BE2C (cell line): ENCODE measurements at regions not wholly inside any gene's neighbourhood (a gene's known extent, or its start where the extent isn't known, plus 50 kb on each side); places are given as distances from the start of the nearest gene placed in this dataset.

Source experiments
- DNase-seq: peaks from one replicate; pipeline ENCODE4 v3.0.0-alpha.2; 2020
- H3K27me3 ChIP-seq: fragments of 250-450 bp; sonication (Bioruptor Pico); 2 replicates; pipeline ENCODE4 v1.5.1; 2020; ENCODE audit warnings: mild to moderate bottlenecking
- H3K36me3 ChIP-seq: fragments of 250-450 bp; sonication (Bioruptor Pico); 2 replicates; pipeline ENCODE4 v1.5.1; 2020; ENCODE audit warnings: mild to moderate bottlenecking
- H3K4me1 ChIP-seq: fragments of 250-450 bp; sonication (Bioruptor Pico); 2 replicates; pipeline ENCODE4 v1.5.1; 2020
- H3K4me3 ChIP-seq: 2 replicates; pipeline ENCODE4 v1.5.1; 2011; ENCODE audit warnings: low read depth, low read length
- H3K9me3 ChIP-seq: fragments of 250-450 bp; sonication (Bioruptor Pico); 2 replicates; pipeline ENCODE4 v1.5.1; 2020
- CTCF ChIP-seq: IDR thresholded peaks from 2 replicates; pipeline ENCODE4 v1.5.1; 2012; ENCODE audit warnings: mild to moderate bottlenecking, low read depth, low read length

GRCh38 chr13:47832458-47832972 lies 168.6 kb downstream of the SUCLA2 start:
- no peak overlapping the region for H3K4me3 ChIP-seq
- H3K27me3 ChIP-seq = no peaks in the 10 kb centered on the region
- peaks cover 3% of the 10 kb centered on the region; the same call in 1 of the 2 replicates for H3K4me1 ChIP-seq
- no peak for DNase-seq
- 0 out of 2 replicates have a peak, but pooled peaks have one; percentile 6 for TF ChIP-seq CTCF
- H3K9me3 ChIP-seq = no peaks in the 10 kb centered on the region
- H3K36me3 ChIP-seq = no peaks in the 10 kb centered on the region

DNA sequence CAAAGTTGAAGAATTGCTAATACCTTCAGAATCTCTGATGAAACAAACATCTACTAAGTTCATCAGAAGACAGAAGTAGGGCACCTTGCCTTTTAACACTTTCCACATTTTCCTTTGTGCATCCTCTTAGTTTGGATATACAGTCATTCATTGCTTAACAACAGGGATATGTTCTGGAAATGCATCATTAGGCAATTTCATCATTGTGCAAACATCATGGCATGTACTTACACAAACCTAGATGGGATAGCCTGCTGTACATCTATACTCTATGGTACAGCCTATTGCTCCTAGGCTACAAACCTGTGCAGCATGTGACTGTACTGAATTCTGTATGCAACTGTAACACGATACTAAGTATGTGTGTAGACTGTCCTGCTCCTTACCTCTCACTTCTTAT lies 169.8 kb downstream of the SUCLA2 start:
- no peaks in the 10 kb centered on the region for H3K27me3 ChIP-seq
- TF ChIP-seq CTCF = no peak
- no peak overlapping the region for H3K4me3 ChIP-seq
- H3K9me3 ChIP-seq = no peaks in the 10 kb centered on the region
- no peaks in the 10 kb centered on the region for H3K36me3 ChIP-seq
- DNase-seq = no peak
- peaks cover 3% of the 10 kb centered on the region; the same call in 1 of the 2 replicates for H3K4me1 ChIP-seq

DNA sequence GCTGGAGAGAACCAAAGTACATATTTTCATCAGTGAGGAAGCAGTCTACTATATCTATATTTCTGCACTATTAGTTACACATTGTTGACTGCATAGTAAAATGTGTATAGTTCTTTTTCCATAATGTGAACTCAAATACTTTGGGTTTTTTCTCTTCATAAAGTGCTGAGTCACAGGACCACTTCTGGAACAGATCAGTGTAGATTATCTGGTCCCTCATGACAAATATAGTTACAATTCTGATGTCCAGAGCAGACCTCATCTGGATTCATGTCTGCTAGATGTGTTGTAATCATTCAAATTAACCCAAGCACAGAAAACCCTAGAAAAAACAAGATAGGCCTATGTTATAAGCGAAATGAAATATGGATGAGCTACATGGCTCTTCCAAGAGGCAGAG lies 171.4 kb downstream of the SUCLA2 start:
- Histone ChIP-seq H3K4me1 (peaks cover 3% of the 10 kb centered on the region; the same call in 1 of the 2 replicates), H3K27me3 (no peaks in the 10 kb centered on the region), H3K4me3 (no peak overlapping the region), H3K36me3 (no peaks in the 10 kb centered on the region), H3K9me3 (no peaks in the 10 kb centered on the region)
- no peak for DNase-seq
- TF ChIP-seq CTCF = no peak

GRCh38 chr13:47826471-47826870 lies 174.6 kb downstream of the SUCLA2 start:
- Histone ChIP-seq H3K36me3 (no peaks in the 10 kb centered on the region), H3K27me3 (no peaks in the 10 kb centered on the region), H3K4me3 (no peak overlapping the region), H3K4me1 (peaks cover 3% of the 10 kb centered on the region; the same call in 1 of the 2 replicates), H3K9me3 (no peaks in the 10 kb centered on the region)
- no peak for DNase-seq
- TF ChIP-seq CTCF = no peak

DNA sequence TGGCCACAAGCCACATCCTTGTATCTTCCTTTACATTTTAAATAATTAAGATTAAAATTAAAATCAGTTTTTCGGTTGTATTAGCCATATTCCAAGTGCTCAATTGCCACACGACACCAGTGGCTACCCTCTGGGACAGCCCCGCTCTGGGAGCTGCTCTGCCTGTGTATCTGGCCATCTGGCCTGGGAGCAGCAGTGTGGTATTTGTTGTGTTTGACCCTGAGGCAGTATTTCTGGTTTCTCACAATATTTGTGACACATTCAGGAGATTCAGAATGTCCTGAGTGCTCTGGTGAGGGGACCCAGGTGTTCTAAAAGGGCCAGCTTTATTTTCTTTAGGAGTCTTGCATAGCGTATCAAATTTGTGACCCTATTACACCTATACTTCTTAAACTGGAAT lies 179.0 kb downstream of the SUCLA2 start:
- no peak overlapping the region for H3K4me3 ChIP-seq

More for the DNA sequence above, 179.0 kb downstream of the SUCLA2 start:
- H3K4me1 ChIP-seq = no peaks in the 10 kb centered on the region
- TF ChIP-seq CTCF = no peak
- no peak for DNase-seq
- H3K27me3 ChIP-seq = no peaks in the 10 kb centered on the region
- no peaks in the 10 kb centered on the region for H3K9me3 ChIP-seq
- H3K36me3 ChIP-seq = no peaks in the 10 kb centered on the region
